ENCODE measurements at regions not wholly inside any gene's neighbourhood (a gene's known extent, or its start where the extent isn't known, plus 50 kb on each side); places are given as distances from the start of the nearest gene placed in this dataset.
"Not testable (repeated sequence)": the region's sequence is repeated elsewhere in the genome, so short reads cannot be mapped to it uniquely, and the experiment has no call there.

- H3K4me3 ChIP-seq (ENCODE audit: low read depth, low read length) = no peak overlapping the region
- no peaks in the 10 kb centered on the region for H3K27me3 ChIP-seq (ENCODE audit: control insufficient read depth, insufficient read depth, low read length)
- no peak overlapping the region for H3K27ac ChIP-seq (ENCODE audit: low read depth, low read length)
- CTCF ChIA-PET = no interaction called here
- DNase-seq (ENCODE audit: low read depth, low spot score) = no peak
- H3K9me3 ChIP-seq (ENCODE audit: control insufficient read depth, insufficient read depth, low read length) = peaks cover 6% of the 10 kb centered on the region; the same call in 1 of the 2 replicates
- POLR2A ChIA-PET = no interaction called here
- TF ChIP-seq CTCF (IDR thresholded peaks at IDR 0.05; ENCODE audit: low read depth, low read length) = no peak
These were observed 325.7 kb upstream of the STXBP6 start for GRCh38 chr14:25375639-25376038.

- Histone ChIP-seq H3K27ac (ENCODE audit: low read depth, low read length) (no peak overlapping the region), H3K27me3 (ENCODE audit: control insufficient read depth, insufficient read depth, low read length) (no peaks in the 10 kb centered on the region), H3K4me3 (ENCODE audit: low read depth, low read length) (no peak overlapping the region), H3K9me3 (ENCODE audit: control insufficient read depth, insufficient read depth, low read length) (peaks cover 11% of the 10 kb centered on the region)
- CTCF ChIA-PET = interaction anchor here (0.6 kb wide), 1 partner anchor 30 kb away, joined by 5 read pairs; no protein-coding TSS in a partner anchor
- DNase-seq (ENCODE audit: low read depth, low spot score) = no peak
- TF ChIP-seq CTCF (IDR thresholded peaks at IDR 0.05; ENCODE audit: low read depth, low read length) = no peak
- POLR2A ChIA-PET = no interaction called here
These were observed 321.1 kb upstream of the STXBP6 start for GRCh38 chr14:25371068-25371467.

- DNase-seq (ENCODE audit: low read depth, low spot score); H3K4me3 ChIP-seq (ENCODE audit: low read depth, low read length); H3K9me3 ChIP-seq (ENCODE audit: control insufficient read depth, insufficient read depth, low read length); H3K27me3 ChIP-seq (ENCODE audit: control insufficient read depth, insufficient read depth, low read length); H3K27ac ChIP-seq (ENCODE audit: low read depth, low read length); POLR2A ChIA-PET; CTCF ChIA-PET: not testable (repeated sequence)
These were observed 320.1 kb upstream of the STXBP6 start for GRCh38 chr14:25370057-25370456.

GRCh38 chr14:25358330-25358729 is 308.4 kb upstream of the STXBP6 start:
- CTCF ChIA-PET = no interaction called here
- H3K27ac ChIP-seq (ENCODE audit: low read depth, low read length) = no peak overlapping the region
- H3K4me3 ChIP-seq (ENCODE audit: low read depth, low read length) = no peak overlapping the region
- no peak for TF ChIP-seq CTCF (IDR thresholded peaks at IDR 0.05; ENCODE audit: low read depth, low read length)
- H3K27me3 ChIP-seq (ENCODE audit: control insufficient read depth, insufficient read depth, low read length) = no peaks in the 10 kb centered on the region
- peaks cover 5% of the 10 kb centered on the region; the same call in 1 of the 2 replicates for H3K9me3 ChIP-seq (ENCODE audit: control insufficient read depth, insufficient read depth, low read length)
- DNase-seq (ENCODE audit: low read depth, low spot score) = no peak
- POLR2A ChIA-PET = no interaction called here

GRCh38 chr14:25351269-25351668 is 301.3 kb upstream of the STXBP6 start:
- H3K9me3 ChIP-seq (ENCODE audit: control insufficient read depth, insufficient read depth, low read length) = no peaks in the 10 kb centered on the region; the same call in 1 of the 2 replicates
- ChIA-PET POLR2A (no interaction called here), CTCF (no interaction called here)
- H3K27me3 ChIP-seq (ENCODE audit: control insufficient read depth, insufficient read depth, low read length) = no peaks in the 10 kb centered on the region
- TF ChIP-seq CTCF (IDR thresholded peaks at IDR 0.05; ENCODE audit: low read depth, low read length) = no peak
- H3K4me3 ChIP-seq (ENCODE audit: low read depth, low read length) = no peak overlapping the region
- DNase-seq (ENCODE audit: low read depth, low spot score) = no peak
- H3K27ac ChIP-seq (ENCODE audit: low read depth, low read length) = no peak overlapping the region

- no peak for DNase-seq (ENCODE audit: low read depth, low spot score)
- H3K27me3 ChIP-seq (ENCODE audit: control insufficient read depth, insufficient read depth, low read length) = no peaks in the 10 kb centered on the region
- no peak for TF ChIP-seq CTCF (IDR thresholded peaks at IDR 0.05; ENCODE audit: low read depth, low read length)
- H3K27ac ChIP-seq (ENCODE audit: low read depth, low read length) = no peak overlapping the region
- H3K4me3 ChIP-seq (ENCODE audit: low read depth, low read length) = no peak overlapping the region
- ChIA-PET POLR2A (no interaction called here), CTCF (no interaction called here)
- H3K9me3 ChIP-seq (ENCODE audit: control insufficient read depth, insufficient read depth, low read length) = no peaks in the 10 kb centered on the region; the same call in 1 of the 2 replicates
These were observed 300.9 kb upstream of the STXBP6 start for GRCh38 chr14:25350802-25351201.

Data from AG04450 (cell line).